Caco-2 (cell line): ENCODE measurements at regions not wholly inside any gene's neighbourhood (a gene's known extent, or its start where the extent isn't known, plus 50 kb on each side); places are given as distances from the start of the nearest gene placed in this dataset.

Experiments used
- BruUV-seq: library from RNA; stranded (reverse); fragments of 400-500 nt; replicated peaks from 2 replicates; lab custom pipeline; 2021; lab: Mats Ljungman, UMichigan
- CTCF ChIA-PET: fragments of 300-600 bp; sonication (Branson Sonifier 250); formaldehyde crosslinking; loops from one replicate; lab custom pipeline; 2022; ENCODE audit warnings: antibody characterized with exemption; lab: Charles Lee
- POLR2A ChIA-PET: fragments of 300-600 bp; sonication (Branson Sonifier 250); formaldehyde crosslinking; loops from one replicate; lab custom pipeline; 2022; ENCODE audit warnings: antibody characterized with exemption; lab: Charles Lee
- DNase-seq, 2 experiments: peaks; one replicate each; pipeline versions ENCODE4 v3.0.0 to v3.0.0-alpha.2; 2020 to 2022
- H3K27me3 ChIP-seq: replicated peaks from 2 replicates; pipeline ENCODE4 v1.6.0; 2011; ENCODE audit warnings: low read length; ENCODE audit not compliant: control insufficient read depth, insufficient read depth
- H3K36me3 ChIP-seq: 2 replicates; pipeline ENCODE4 v1.5.1; 2011; ENCODE audit warnings: low read length; ENCODE audit not compliant: control insufficient read depth, insufficient read depth
- H3K4me1 ChIP-seq: fragments of 250-450 bp; sonication (Bioruptor Pico); 2 replicates; pipeline ENCODE4 v1.5.1; 2020; ENCODE audit warnings: mild to moderate bottlenecking
- H3K4me3 ChIP-seq: 2 replicates; pipeline ENCODE4 v1.5.1; 2011; ENCODE audit warnings: low read depth, mild to moderate bottlenecking, control low read depth, low read length
- H3K9me3 ChIP-seq: fragments of 250-450 bp; sonication (Bioruptor Pico); 2 replicates; pipeline ENCODE4 v1.5.1; 2020; ENCODE audit warnings: mild to moderate bottlenecking, moderate library complexity
- H3K27ac Mint-ChIP-seq: one replicate; pipeline ENCODE4 v1.8.0; 2022; ENCODE audit warnings: mixed read lengths; ENCODE audit not compliant: unreplicated experiment
- H3K27me3 Mint-ChIP-seq: one replicate; pipeline ENCODE4 v1.8.0; 2022; ENCODE audit warnings: mixed read lengths; ENCODE audit not compliant: insufficient read depth, unreplicated experiment
- H3K36me3 Mint-ChIP-seq: one replicate; pipeline ENCODE4 v1.8.0; 2022; ENCODE audit warnings: mild to moderate bottlenecking, mixed read lengths; ENCODE audit not compliant: insufficient read depth, unreplicated experiment
- H3K4me1 Mint-ChIP-seq: one replicate; pipeline ENCODE4 v1.8.0; 2022; ENCODE audit warnings: low read depth, mixed read lengths; ENCODE audit not compliant: unreplicated experiment
- H3K4me3 Mint-ChIP-seq: one replicate; pipeline ENCODE4 v1.8.0; 2022; ENCODE audit warnings: mild to moderate bottlenecking, moderate library complexity, mixed read lengths; ENCODE audit not compliant: unreplicated experiment
- H3K9me3 Mint-ChIP-seq: one replicate; pipeline ENCODE4 v1.8.0; 2022; ENCODE audit warnings: mixed read lengths; ENCODE audit not compliant: unreplicated experiment
- CTCF ChIP-seq, 2 experiments: fragments of 200-600 bp in 1 of 2; IDR thresholded peaks; 1 replicate in 1 of 2; 2 replicates in 1 of 2; pipeline versions ENCODE4 v1.5.1 to v1.8.0; 2011 to 2022; ENCODE audit warnings: antibody characterized with exemption in 1 of 2, control low read depth in 1 of 2, inconsistent platforms in 1 of 2, low read depth in 1 of 2, low read length in 1 of 2, mild to moderate bottlenecking in 1 of 2, moderate library complexity in 1 of 2; ENCODE audit not compliant: insufficient read depth in 1 of 2, severe bottlenecking in 1 of 2, unreplicated experiment in 1 of 2
- intact Hi-C: fragments of 100-400 bp; cut with micrococcal nuclease; formaldehyde crosslinking; loops from one replicate; pipeline ENCODE4 v1.10.0; 2022; ENCODE audit not compliant: unreplicated experiment

DNA sequence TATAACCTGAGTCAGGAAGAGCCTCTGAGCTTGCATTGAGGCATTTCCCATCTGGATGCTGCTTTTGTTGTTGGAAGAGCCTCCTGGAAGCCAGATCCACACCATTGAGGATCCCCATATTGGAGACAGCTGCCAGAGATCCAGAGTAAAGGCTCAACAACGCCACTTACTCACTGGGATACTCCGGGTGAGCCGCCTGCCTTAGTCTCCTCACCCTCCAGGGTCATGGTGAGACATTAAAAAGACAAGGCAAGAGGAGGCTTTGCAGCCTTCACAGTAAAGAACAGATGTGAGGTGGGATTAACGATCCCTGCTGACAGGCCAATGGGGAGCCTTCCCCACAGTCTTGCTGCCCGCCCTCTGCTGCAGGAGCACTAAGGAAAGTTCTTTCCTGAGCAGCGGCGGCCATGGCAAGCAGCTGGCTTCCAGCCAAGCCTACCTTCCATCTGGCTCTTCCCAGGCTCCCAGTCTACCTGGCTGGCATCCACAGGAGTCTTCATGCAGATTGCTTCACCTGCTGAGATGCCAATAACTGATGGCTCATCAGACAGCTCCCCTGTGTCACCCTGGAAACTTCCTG is 198.5 kb downstream of the CYLD start:
- H3K4me3 Mint-ChIP-seq: no peak overlapping the region
- H3K36me3 ChIP-seq: no peaks in the 10 kb centered on the region
- no peak for DNase-seq
- intact Hi-C loops: no loop called here
- no peak for TF ChIP-seq CTCF (IDR thresholded peaks at IDR 0.05; ENCODE audit: insufficient read depth in 1 of 2, low read depth in 1 of 2, low read length in 1 of 2, severe bottlenecking in 1 of 2, unreplicated experiment in 1 of 2)
- H3K9me3 ChIP-seq: no peaks in the 10 kb centered on the region
- H3K36me3 Mint-ChIP-seq: no peaks in the 10 kb centered on the region
- H3K9me3 Mint-ChIP-seq: no peaks in the 10 kb centered on the region
- no TSS peak for BruUV-seq
- POLR2A ChIA-PET: no interaction called here
- peaks cover 4% of the 10 kb centered on the region for H3K27me3 Mint-ChIP-seq
- no peaks in the 10 kb centered on the region for H3K4me1 ChIP-seq
- CTCF ChIA-PET: no interaction called here
- no peak overlapping the region for H3K4me3 ChIP-seq
- H3K27me3 ChIP-seq: no peaks in the 10 kb centered on the region
- no peaks in the 10 kb centered on the region for H3K4me1 Mint-ChIP-seq
- no peak overlapping the region for H3K27ac Mint-ChIP-seq

GRCh38 chr16:50939356-50939755 is 197.5 kb downstream of the CYLD start:
- Histone ChIP-seq H3K4me3 (no peak overlapping the region), H3K9me3 (no peaks in the 10 kb centered on the region), H3K27me3 (no peaks in the 10 kb centered on the region), H3K4me1 (no peaks in the 10 kb centered on the region), H3K36me3 (no peaks in the 10 kb centered on the region)
- H3K4me1 Mint-ChIP-seq: no peaks in the 10 kb centered on the region
- H3K9me3 Mint-ChIP-seq: no peaks in the 10 kb centered on the region
- intact Hi-C loops: no loop called here
- DNase-seq: no peak
- no peak overlapping the region for H3K4me3 Mint-ChIP-seq
- no peak overlapping the region for H3K27ac Mint-ChIP-seq
- H3K36me3 Mint-ChIP-seq: no peaks in the 10 kb centered on the region
- no TSS peak for BruUV-seq
- ChIA-PET POLR2A (no interaction called here), CTCF (no interaction called here)
- no peak for TF ChIP-seq CTCF (IDR thresholded peaks at IDR 0.05; ENCODE audit: insufficient read depth in 1 of 2, low read depth in 1 of 2, low read length in 1 of 2, severe bottlenecking in 1 of 2, unreplicated experiment in 1 of 2)
- H3K27me3 Mint-ChIP-seq: peaks cover 4% of the 10 kb centered on the region

DNA sequence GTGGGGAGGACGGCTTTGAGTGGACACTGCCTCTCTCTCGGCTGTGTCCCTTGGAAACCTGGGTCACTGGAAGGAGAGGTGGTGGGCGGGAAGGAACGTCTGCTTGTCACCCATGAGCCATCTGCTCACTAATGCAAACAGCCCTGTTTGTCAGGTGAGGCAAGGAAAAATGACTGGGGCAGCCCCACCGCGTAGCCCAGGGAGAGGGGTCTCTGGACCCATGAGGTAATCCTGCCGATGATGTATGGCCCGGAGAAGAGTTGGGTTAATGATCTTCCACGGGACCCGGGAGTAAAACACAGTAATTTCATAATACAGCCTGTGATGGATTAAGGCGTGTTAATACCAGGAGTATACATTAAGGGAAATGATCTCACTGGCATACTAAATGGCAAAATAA is 197.0 kb downstream of the CYLD start:
- no peak for DNase-seq
- H3K27ac Mint-ChIP-seq: no peak overlapping the region
- H3K9me3 Mint-ChIP-seq: no peaks in the 10 kb centered on the region
- no peak for TF ChIP-seq CTCF (IDR thresholded peaks at IDR 0.05; ENCODE audit: insufficient read depth in 1 of 2, low read depth in 1 of 2, low read length in 1 of 2, severe bottlenecking in 1 of 2, unreplicated experiment in 1 of 2)
- no peak overlapping the region for H3K4me3 Mint-ChIP-seq
- intact Hi-C loops: no loop called here
- peaks cover 4% of the 10 kb centered on the region for H3K27me3 Mint-ChIP-seq
- no peaks in the 10 kb centered on the region for H3K4me1 ChIP-seq
- H3K27me3 ChIP-seq: no peaks in the 10 kb centered on the region
- ChIA-PET CTCF (no interaction called here), POLR2A (no interaction called here)
- H3K4me1 Mint-ChIP-seq: no peaks in the 10 kb centered on the region
- no TSS peak for BruUV-seq
- H3K36me3 ChIP-seq: no peaks in the 10 kb centered on the region
- no peaks in the 10 kb centered on the region for H3K36me3 Mint-ChIP-seq
- H3K4me3 ChIP-seq: no peak overlapping the region
- no peaks in the 10 kb centered on the region for H3K9me3 ChIP-seq
